CD14-positive monocyte (primary cell): ENCODE measurements at regions not wholly inside any gene's neighbourhood (a gene's known extent, or its start where the extent isn't known, plus 50 kb on each side); places are given as distances from the start of the nearest gene placed in this dataset.

Experiments
- DNase-seq, 3 donors: peaks; one replicate each; pipeline ENCODE4 v3.0.0-alpha.2; 2011 to 2022
- H2AFZ ChIP-seq: 2 replicates; pipeline ENCODE4 v1.6.0; 2012; ENCODE audit warnings: mild to moderate bottlenecking, low read depth, low read length, inconsistent platforms; ENCODE audit not compliant: insufficient read depth, poor library complexity, severe bottlenecking
- H3K27ac ChIP-seq, 2 donors: 1 replicate in 1 of 2; 2 replicates in 1 of 2; pipeline ENCODE4 v1.5.1; 2012 to 2013; ENCODE audit warnings: low read length in 2 of 2, control low read depth in 1 of 2, inconsistent platforms in 1 of 2, low read depth in 1 of 2, mild to moderate bottlenecking in 1 of 2
- H3K27me3 ChIP-seq, 2 donors: one replicate each; pipeline versions ENCODE4 v1.6.0 to v1.6.1; 2011 to 2013; ENCODE audit warnings: low read length in 2 of 2; ENCODE audit not compliant: control insufficient read depth in 2 of 2, insufficient read depth in 2 of 2
- H3K36me3 ChIP-seq, 2 donors: replicated peaks in 1 of 2; 1 replicate in 1 of 2; 2 replicates in 1 of 2; pipeline versions ENCODE4 v1.5.1 to v1.6.1; 2012 to 2013; ENCODE audit warnings: low read length in 2 of 2, control low read depth in 1 of 2, inconsistent platforms in 1 of 2, mild to moderate bottlenecking in 1 of 2; ENCODE audit not compliant: insufficient read depth in 2 of 2, control insufficient read depth in 1 of 2
- H3K4me1 ChIP-seq, 2 donors: 1 replicate in 1 of 2; 2 replicates in 1 of 2; pipeline versions ENCODE4 v1.5.1 to v1.6.1; 2012 to 2013; ENCODE audit warnings: low read length in 2 of 2, control low read depth in 1 of 2, inconsistent platforms in 1 of 2, mild to moderate bottlenecking in 1 of 2, moderate library complexity in 1 of 2; ENCODE audit not compliant: insufficient read depth in 2 of 2, control insufficient read depth in 1 of 2
- H3K4me2 ChIP-seq: replicated peaks from 2 replicates; pipeline ENCODE3; 2012; ENCODE audit warnings: low read length, moderate library complexity, mild to moderate bottlenecking; ENCODE audit not compliant: poor library complexity, severe bottlenecking; ENCODE audit errors: extremely low read depth
- H3K4me3 ChIP-seq, 3 experiments: fragments of 200-600 bp in 1 of 3; sonication (generic) in 1 of 3; replicated peaks in 1 of 3; 1 replicate in 2 of 3; 2 replicates in 1 of 3; pipeline ENCODE4 v1.5.1; 2011 to 2013; ENCODE audit warnings: low read length in 3 of 3, mild to moderate bottlenecking in 3 of 3, control low read depth in 2 of 3, low read depth in 2 of 3, inconsistent platforms in 1 of 3, moderate library complexity in 1 of 3
- H3K79me2 ChIP-seq: 2 replicates; pipeline ENCODE4 v1.6.0; 2012; ENCODE audit warnings: mild to moderate bottlenecking, control low read depth, inconsistent platforms, low read length, moderate library complexity; ENCODE audit not compliant: insufficient read depth
- H3K9ac ChIP-seq: 2 replicates; pipeline ENCODE4 v1.6.0; 2017; ENCODE audit warnings: low read length, mild to moderate bottlenecking; ENCODE audit not compliant: insufficient read depth, poor library complexity, severe bottlenecking
- H3K9me3 ChIP-seq, 2 donors: replicated peaks in 1 of 2; 1 replicate in 1 of 2; 2 replicates in 1 of 2; pipeline versions ENCODE4 v1.5.1 to v1.6.1; 2012 to 2013; ENCODE audit warnings: low read length in 2 of 2, control low read depth in 1 of 2; ENCODE audit not compliant: control insufficient read depth in 1 of 2, insufficient read depth in 1 of 2
- H4K20me1 ChIP-seq: 2 replicates; pipeline ENCODE4 v1.6.0; 2012; ENCODE audit warnings: mild to moderate bottlenecking, low read length, control low read depth, moderate library complexity; ENCODE audit not compliant: insufficient read depth
- H3K27ac Mint-ChIP-seq, 7 donors: one replicate each; pipeline ENCODE4 v1.8.0; 2020; ENCODE audit warnings: mild to moderate bottlenecking in 7 of 7, mixed read lengths in 7 of 7, moderate library complexity in 6 of 7, inconsistent platforms in 2 of 7
- H3K27me3 Mint-ChIP-seq, 3 donors: one replicate each; pipeline ENCODE4 v1.8.0; 2021 to 2022; ENCODE audit warnings: low read depth in 3 of 3, mild to moderate bottlenecking in 3 of 3, mixed read lengths in 3 of 3, moderate library complexity in 3 of 3, inconsistent platforms in 1 of 3
- H3K36me3 Mint-ChIP-seq, 2 donors: one replicate each; pipeline ENCODE4 v1.8.0; 2020; ENCODE audit warnings: mixed read lengths in 2 of 2, inconsistent platforms in 1 of 2, mild to moderate bottlenecking in 1 of 2
- H3K4me1 Mint-ChIP-seq: one replicate; pipeline ENCODE4 v1.8.0; 2020; ENCODE audit warnings: mild to moderate bottlenecking, mixed read lengths
- H3K4me3 Mint-ChIP-seq, 2 donors: one replicate each; pipeline ENCODE4 v1.8.0; 2020; ENCODE audit warnings: mild to moderate bottlenecking in 2 of 2, mixed read lengths in 2 of 2, moderate library complexity in 1 of 2
- H3K9me3 Mint-ChIP-seq, 7 donors: one replicate each; pipeline ENCODE4 v1.8.0; 2020 to 2022; ENCODE audit warnings: mixed read lengths in 7 of 7, mild to moderate bottlenecking in 6 of 7, moderate library complexity in 6 of 7, inconsistent platforms in 2 of 7
- WGBS: methylation state at CpG from one replicate; pipeline ENCODE4 v1.1.5; 2013; ENCODE audit warnings: missing lambda C conversion rate; ENCODE audit not compliant: insufficient coverage; 5-methylcytosine and 5-hydroxymethylcytosine counted together
- intact Hi-C, 2 donors: fragments of 100-400 bp; cut with micrococcal nuclease; formaldehyde crosslinking; loops; one replicate each; pipeline versions ENCODE4 v1.15.0 to v1.15.1; 2023
- TF ChIP-seq, protein P1 (sequence below): fragments of 200-600 bp; IDR thresholded peaks from one replicate; pipeline ENCODE4 v1.8.0; 2022; ENCODE audit warnings: antibody characterized with exemption, mild to moderate bottlenecking

DNA sequence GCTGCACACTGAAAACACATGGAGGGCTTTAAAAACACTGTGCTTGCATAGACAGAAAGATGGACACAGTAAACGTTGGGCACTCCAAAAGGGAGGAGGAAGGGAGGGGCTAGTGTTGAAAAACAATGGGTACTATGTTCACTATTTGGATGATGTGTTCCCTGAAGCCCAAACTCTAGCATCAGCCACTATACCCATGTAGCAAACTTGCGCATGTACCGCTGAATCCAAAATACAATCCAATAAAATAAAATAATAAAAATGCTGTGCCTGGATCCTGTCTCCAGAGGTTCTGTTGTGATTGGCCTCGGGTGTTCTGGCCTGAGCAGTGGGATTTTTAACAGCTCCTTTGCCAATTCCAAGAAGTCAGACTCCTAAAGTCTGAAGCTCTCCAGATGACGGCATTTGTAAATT lies 166.0 kb downstream of the TMEM182 start:
- Mint-ChIP-seq H3K27me3 (peaks cover 0 to 1% (median 0%) of the 10 kb centered on the region in 3 donors), H3K4me1 (no peaks in the 10 kb centered on the region), H3K4me3 (no peak overlapping the region), H3K27ac (no peak overlapping the region), H3K9me3 (peaks cover 0 to 12% (median 0%) of the 10 kb centered on the region in 7 donors), H3K36me3 (no peaks in the 10 kb centered on the region)
- Histone ChIP-seq H3K79me2 (no peaks in the 10 kb centered on the region), H3K4me2 (no peak overlapping the region), H4K20me1 (no peaks in the 10 kb centered on the region), H3K27me3 (no peaks in the 10 kb centered on the region), H3K36me3 (no peaks in the 10 kb centered on the region), H3K27ac (no peak overlapping the region), H2AFZ (no peak overlapping the region), H3K9ac (no peak overlapping the region), H3K9me3 (no peaks in the 10 kb centered on the region), H3K4me3 (no peak overlapping the region), H3K4me1 (no peaks in the 10 kb centered on the region)
- intact Hi-C loops: no loop called here
- WGBS: 90% methylated on average over 2 of the region's 5 CpGs
- no peak for DNase-seq
- TF ChIP-seq, protein P1, sequence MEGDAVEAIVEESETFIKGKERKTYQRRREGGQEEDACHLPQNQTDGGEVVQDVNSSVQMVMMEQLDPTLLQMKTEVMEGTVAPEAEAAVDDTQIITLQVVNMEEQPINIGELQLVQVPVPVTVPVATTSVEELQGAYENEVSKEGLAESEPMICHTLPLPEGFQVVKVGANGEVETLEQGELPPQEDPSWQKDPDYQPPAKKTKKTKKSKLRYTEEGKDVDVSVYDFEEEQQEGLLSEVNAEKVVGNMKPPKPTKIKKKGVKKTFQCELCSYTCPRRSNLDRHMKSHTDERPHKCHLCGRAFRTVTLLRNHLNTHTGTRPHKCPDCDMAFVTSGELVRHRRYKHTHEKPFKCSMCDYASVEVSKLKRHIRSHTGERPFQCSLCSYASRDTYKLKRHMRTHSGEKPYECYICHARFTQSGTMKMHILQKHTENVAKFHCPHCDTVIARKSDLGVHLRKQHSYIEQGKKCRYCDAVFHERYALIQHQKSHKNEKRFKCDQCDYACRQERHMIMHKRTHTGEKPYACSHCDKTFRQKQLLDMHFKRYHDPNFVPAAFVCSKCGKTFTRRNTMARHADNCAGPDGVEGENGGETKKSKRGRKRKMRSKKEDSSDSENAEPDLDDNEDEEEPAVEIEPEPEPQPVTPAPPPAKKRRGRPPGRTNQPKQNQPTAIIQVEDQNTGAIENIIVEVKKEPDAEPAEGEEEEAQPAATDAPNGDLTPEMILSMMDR: no peak

DNA sequence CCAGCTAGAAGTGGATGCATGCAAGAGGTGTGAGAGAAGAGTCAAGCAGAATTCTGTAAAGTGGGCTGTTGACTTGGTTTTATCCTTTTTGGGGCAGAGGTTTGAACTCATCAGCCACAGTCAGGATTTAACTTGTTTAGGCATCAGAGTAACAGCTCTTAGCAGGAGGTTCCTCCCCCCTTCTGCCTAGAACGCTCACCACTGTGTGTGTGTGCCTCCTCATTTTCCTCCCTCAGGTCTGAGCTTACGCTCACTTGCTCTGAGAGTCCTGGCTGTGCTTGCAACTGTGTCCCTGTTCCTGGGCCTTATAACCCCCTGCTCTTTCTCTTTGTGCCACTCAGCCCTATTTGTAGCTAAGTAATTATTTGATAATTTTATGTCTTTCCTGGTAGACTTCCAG lies 167.9 kb downstream of the TMEM182 start:
- intact Hi-C loops: no loop called here
- TF ChIP-seq, protein P1: no peak
- H3K9me3 Mint-ChIP-seq: peaks cover 0 to 8% (median 0%) of the 10 kb centered on the region in 7 donors

More for the DNA sequence above, 167.9 kb downstream of the TMEM182 start:
- WGBS: 80% methylated on average over 1 of the region's 2 CpGs
- no peak overlapping the region for H3K4me3 Mint-ChIP-seq
- DNase-seq: no peak
- no peaks in the 10 kb centered on the region for H3K36me3 Mint-ChIP-seq
- H3K4me1 ChIP-seq: no peaks in the 10 kb centered on the region
- no peak overlapping the region for H3K4me2 ChIP-seq
- H3K36me3 ChIP-seq: no peaks in the 10 kb centered on the region
- no peak overlapping the region for H3K27ac Mint-ChIP-seq
- no peaks in the 10 kb centered on the region for H3K9me3 ChIP-seq
- no peak overlapping the region for H3K4me3 ChIP-seq
- H3K79me2 ChIP-seq: no peaks in the 10 kb centered on the region
- H3K4me1 Mint-ChIP-seq: no peaks in the 10 kb centered on the region
- no peaks in the 10 kb centered on the region for H3K27me3 ChIP-seq
- H3K27ac ChIP-seq: no peak overlapping the region
- H3K9ac ChIP-seq: no peak overlapping the region
- no peaks in the 10 kb centered on the region for H4K20me1 ChIP-seq
- H3K27me3 Mint-ChIP-seq: peaks cover 0 to 1% (median 0%) of the 10 kb centered on the region in 3 donors
- no peak overlapping the region for H2AFZ ChIP-seq
